ENCODE measurements at regions not wholly inside any gene's neighbourhood (a gene's known extent, or its start where the extent isn't known, plus 50 kb on each side); places are given as distances from the start of the nearest gene placed in this dataset.

DNA sequence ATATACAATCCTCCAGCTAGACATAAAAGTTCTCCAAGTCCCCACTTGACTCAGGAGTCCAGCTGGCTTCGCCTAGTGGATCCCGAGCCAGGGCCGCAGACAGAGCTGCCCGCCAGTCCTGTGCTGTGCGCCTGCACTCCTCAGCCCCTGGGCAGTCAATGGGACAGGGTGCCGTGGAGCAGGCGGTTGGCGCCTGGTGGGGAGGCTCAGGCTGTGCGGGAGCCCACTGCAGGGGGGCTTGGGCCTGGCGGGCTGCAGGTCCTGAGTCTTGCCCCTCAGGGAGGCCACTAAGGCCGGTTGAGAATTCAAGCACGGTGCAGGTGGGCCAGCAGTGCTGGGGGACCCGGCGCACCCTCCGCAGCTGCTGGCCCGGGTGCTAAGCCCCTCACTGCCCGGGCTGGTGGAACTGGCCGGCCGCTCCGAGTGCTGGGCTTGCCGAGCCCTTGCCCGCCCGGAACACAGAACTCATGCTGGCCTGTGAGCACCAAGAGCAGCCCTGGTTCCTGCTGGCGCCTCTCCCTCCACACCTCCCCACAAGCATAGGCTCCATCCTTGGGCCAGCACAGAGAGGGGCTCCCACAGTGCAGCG, 884.8 kb upstream of the LRRC4C start:
- TF ChIP-seq, protein P1, sequence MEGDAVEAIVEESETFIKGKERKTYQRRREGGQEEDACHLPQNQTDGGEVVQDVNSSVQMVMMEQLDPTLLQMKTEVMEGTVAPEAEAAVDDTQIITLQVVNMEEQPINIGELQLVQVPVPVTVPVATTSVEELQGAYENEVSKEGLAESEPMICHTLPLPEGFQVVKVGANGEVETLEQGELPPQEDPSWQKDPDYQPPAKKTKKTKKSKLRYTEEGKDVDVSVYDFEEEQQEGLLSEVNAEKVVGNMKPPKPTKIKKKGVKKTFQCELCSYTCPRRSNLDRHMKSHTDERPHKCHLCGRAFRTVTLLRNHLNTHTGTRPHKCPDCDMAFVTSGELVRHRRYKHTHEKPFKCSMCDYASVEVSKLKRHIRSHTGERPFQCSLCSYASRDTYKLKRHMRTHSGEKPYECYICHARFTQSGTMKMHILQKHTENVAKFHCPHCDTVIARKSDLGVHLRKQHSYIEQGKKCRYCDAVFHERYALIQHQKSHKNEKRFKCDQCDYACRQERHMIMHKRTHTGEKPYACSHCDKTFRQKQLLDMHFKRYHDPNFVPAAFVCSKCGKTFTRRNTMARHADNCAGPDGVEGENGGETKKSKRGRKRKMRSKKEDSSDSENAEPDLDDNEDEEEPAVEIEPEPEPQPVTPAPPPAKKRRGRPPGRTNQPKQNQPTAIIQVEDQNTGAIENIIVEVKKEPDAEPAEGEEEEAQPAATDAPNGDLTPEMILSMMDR (IDR thresholded peaks at IDR 0.05; ENCODE audit: insufficient read depth, low read depth, low read length), result no peak
- no peak for TF ChIP-seq EZH2 (IDR thresholded peaks at IDR 0.05; ENCODE audit: insufficient read depth, low read length)
- DNase-seq (ENCODE audit: low read depth) (no peak), FAIRE-seq (no peak)
- no peak overlapping the region for H3K4me2 ChIP-seq (ENCODE audit: low read length)
- H3K27me3 ChIP-seq (ENCODE audit: insufficient read depth, low read length), result no peaks in the 10 kb centered on the region
- Mint-ChIP-seq H3K36me3 (ENCODE audit: low read depth, unreplicated experiment) (no peaks in the 10 kb centered on the region), H3K27me3 (ENCODE audit: low read depth, unreplicated experiment) (no peaks in the 10 kb centered on the region), H3K9me3 (ENCODE audit: unreplicated experiment) (peaks cover 11% of the 10 kb centered on the region), H3K27ac (ENCODE audit: unreplicated experiment) (no peak overlapping the region), H3K4me1 (ENCODE audit: low read depth, unreplicated experiment) (no peaks in the 10 kb centered on the region), H3K4me3 (ENCODE audit: unreplicated experiment) (no peak overlapping the region)
- no peaks in the 10 kb centered on the region for H3K4me1 ChIP-seq (ENCODE audit: insufficient read depth, low read length)
- H3K27ac ChIP-seq (ENCODE audit: low read depth, low read length), result no peak overlapping the region
- no peak overlapping the region for H2AFZ ChIP-seq (ENCODE audit: low read depth, low read length)
- H3K9ac ChIP-seq (ENCODE audit: low read length), result no peak overlapping the region
- H3K4me3 ChIP-seq (ENCODE audit: insufficient read depth, low read depth, low read length), result no peak overlapping the region
- no peaks in the 10 kb centered on the region for H4K20me1 ChIP-seq (ENCODE audit: insufficient read depth, low read length)
- no peaks in the 10 kb centered on the region for H3K9me3 ChIP-seq (ENCODE audit: insufficient read depth, low read depth, low read length)
- no peaks in the 10 kb centered on the region for H3K36me3 ChIP-seq (ENCODE audit: insufficient read depth, low read length)
- H3K79me2 ChIP-seq (ENCODE audit: insufficient read depth, low read length), result no peaks in the 10 kb centered on the region

DNA sequence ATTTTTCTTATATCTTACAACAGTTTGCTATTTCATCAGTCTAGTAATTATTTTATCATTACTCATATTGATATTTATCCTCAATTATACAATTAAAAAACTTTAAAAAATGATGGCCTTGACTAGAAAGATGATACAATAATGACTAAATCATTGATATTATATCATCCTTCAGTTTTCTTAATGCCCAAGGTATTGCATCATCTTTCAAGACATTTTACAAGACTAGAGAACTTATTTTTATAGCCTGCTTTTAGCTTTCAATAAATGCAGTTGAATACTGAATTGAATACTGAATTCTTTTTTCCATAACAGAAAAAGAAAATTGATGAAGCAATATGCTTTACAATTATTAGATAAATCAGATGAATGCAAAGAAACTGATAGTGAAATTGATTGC, 886.5 kb upstream of the LRRC4C start:
- no peak overlapping the region for H3K9ac ChIP-seq (ENCODE audit: low read length)
- no peaks in the 10 kb centered on the region for H3K79me2 ChIP-seq (ENCODE audit: insufficient read depth, low read length)
- H3K9me3 Mint-ChIP-seq (ENCODE audit: unreplicated experiment), result peaks cover 5% of the 10 kb centered on the region
- H3K27ac Mint-ChIP-seq (ENCODE audit: unreplicated experiment), result no peak overlapping the region
- H2AFZ ChIP-seq (ENCODE audit: low read depth, low read length), result no peak overlapping the region
- H3K4me3 ChIP-seq (ENCODE audit: insufficient read depth, low read depth, low read length), result no peak overlapping the region
- no peaks in the 10 kb centered on the region for H3K9me3 ChIP-seq (ENCODE audit: insufficient read depth, low read depth, low read length)
- DNase-seq (ENCODE audit: low read depth), result no peak
- no peaks in the 10 kb centered on the region for H3K27me3 Mint-ChIP-seq (ENCODE audit: low read depth, unreplicated experiment)
- H4K20me1 ChIP-seq (ENCODE audit: insufficient read depth, low read length), result no peaks in the 10 kb centered on the region
- no peak overlapping the region for H3K4me2 ChIP-seq (ENCODE audit: low read length)
- no peaks in the 10 kb centered on the region for H3K36me3 ChIP-seq (ENCODE audit: insufficient read depth, low read length)
- H3K4me1 ChIP-seq (ENCODE audit: insufficient read depth, low read length), result no peaks in the 10 kb centered on the region
- H3K36me3 Mint-ChIP-seq (ENCODE audit: low read depth, unreplicated experiment), result no peaks in the 10 kb centered on the region
- H3K27ac ChIP-seq (ENCODE audit: low read depth, low read length), result no peak overlapping the region
- no peaks in the 10 kb centered on the region for H3K4me1 Mint-ChIP-seq (ENCODE audit: low read depth, unreplicated experiment)
- TF ChIP-seq, protein P1 (IDR thresholded peaks at IDR 0.05; ENCODE audit: insufficient read depth, low read depth, low read length), result no peak
- TF ChIP-seq EZH2 (IDR thresholded peaks at IDR 0.05; ENCODE audit: insufficient read depth, low read length), result no peak
- H3K4me3 Mint-ChIP-seq (ENCODE audit: unreplicated experiment), result no peak overlapping the region
- H3K27me3 ChIP-seq (ENCODE audit: insufficient read depth, low read length), result no peaks in the 10 kb centered on the region
- no peak for FAIRE-seq

DNA sequence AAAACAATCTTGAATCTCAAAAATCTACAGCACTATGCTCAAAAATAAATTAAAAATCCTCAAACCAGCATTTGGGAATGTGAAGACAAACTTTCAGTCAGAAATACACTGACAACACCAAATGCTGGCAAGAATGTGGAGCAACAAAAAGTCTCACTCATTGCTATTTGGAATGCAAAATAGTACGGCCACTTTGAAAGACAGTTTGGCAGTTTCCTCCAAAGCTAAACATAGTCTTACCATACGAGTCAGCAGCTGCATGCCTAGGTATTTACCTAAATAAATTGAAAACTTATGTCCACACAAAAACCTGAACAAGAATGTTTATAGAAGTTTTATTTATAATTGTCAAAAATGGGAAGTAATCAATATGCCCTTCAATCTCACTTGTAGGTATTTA, 904.2 kb upstream of the LRRC4C start:
- no peak overlapping the region for H3K27ac Mint-ChIP-seq (ENCODE audit: unreplicated experiment)
- TF ChIP-seq, protein P1 (IDR thresholded peaks at IDR 0.05; ENCODE audit: insufficient read depth, low read depth, low read length), result no peak
- TF ChIP-seq EZH2 (IDR thresholded peaks at IDR 0.05; ENCODE audit: insufficient read depth, low read length), result no peak
- FAIRE-seq (no peak), DNase-seq (ENCODE audit: low read depth) (no peak)
- no peaks in the 10 kb centered on the region for H3K4me1 ChIP-seq (ENCODE audit: insufficient read depth, low read length)
- no peaks in the 10 kb centered on the region for H4K20me1 ChIP-seq (ENCODE audit: insufficient read depth, low read length)
- H3K79me2 ChIP-seq (ENCODE audit: insufficient read depth, low read length), result no peaks in the 10 kb centered on the region
- H3K4me3 Mint-ChIP-seq (ENCODE audit: unreplicated experiment), result no peak overlapping the region
- no peak overlapping the region for H3K4me3 ChIP-seq (ENCODE audit: insufficient read depth, low read depth, low read length)
- no peaks in the 10 kb centered on the region for H3K36me3 Mint-ChIP-seq (ENCODE audit: low read depth, unreplicated experiment)
- H3K27ac ChIP-seq (ENCODE audit: low read depth, low read length), result no peak overlapping the region
- no peaks in the 10 kb centered on the region for H3K27me3 Mint-ChIP-seq (ENCODE audit: low read depth, unreplicated experiment)
- no peaks in the 10 kb centered on the region for H3K9me3 ChIP-seq (ENCODE audit: insufficient read depth, low read depth, low read length)
- no peaks in the 10 kb centered on the region for H3K36me3 ChIP-seq (ENCODE audit: insufficient read depth, low read length)
- H3K4me1 Mint-ChIP-seq (ENCODE audit: low read depth, unreplicated experiment), result no peaks in the 10 kb centered on the region
- peaks cover 3% of the 10 kb centered on the region for H3K9me3 Mint-ChIP-seq (ENCODE audit: unreplicated experiment)
- H3K4me2 ChIP-seq (ENCODE audit: low read length), result no peak overlapping the region
- H3K27me3 ChIP-seq (ENCODE audit: insufficient read depth, low read length), result no peaks in the 10 kb centered on the region
- H2AFZ ChIP-seq (ENCODE audit: low read depth, low read length), result no peak overlapping the region
- no peak overlapping the region for H3K9ac ChIP-seq (ENCODE audit: low read length)
